ENCODE measurements at regions not wholly inside any gene's neighbourhood (a gene's known extent, or its start where the extent isn't known, plus 50 kb on each side); places are given as distances from the start of the nearest gene placed in this dataset.

DNA sequence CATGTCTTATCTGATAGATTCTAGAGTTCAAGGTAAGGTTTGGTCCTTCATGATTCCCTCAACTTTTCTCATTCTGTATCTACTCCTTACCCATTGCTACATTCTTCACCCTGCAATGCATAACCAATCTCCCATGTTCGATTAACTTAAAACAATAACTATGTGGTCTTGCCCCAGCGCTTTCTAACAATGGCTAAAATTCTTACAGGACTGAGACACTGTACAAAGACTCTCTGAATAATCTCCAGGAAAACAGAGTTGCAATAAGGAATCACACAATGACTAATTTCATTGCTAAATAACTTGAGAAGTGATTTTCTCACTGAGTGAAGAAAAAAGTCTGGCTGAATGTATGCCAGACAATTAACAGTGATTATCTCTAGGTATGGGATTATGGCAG, 69.6 kb upstream of the FAM174B start:
- no peak for TF ChIP-seq NFRKB (IDR thresholded peaks at IDR 0.05)
- TF ChIP-seq, protein P1, sequence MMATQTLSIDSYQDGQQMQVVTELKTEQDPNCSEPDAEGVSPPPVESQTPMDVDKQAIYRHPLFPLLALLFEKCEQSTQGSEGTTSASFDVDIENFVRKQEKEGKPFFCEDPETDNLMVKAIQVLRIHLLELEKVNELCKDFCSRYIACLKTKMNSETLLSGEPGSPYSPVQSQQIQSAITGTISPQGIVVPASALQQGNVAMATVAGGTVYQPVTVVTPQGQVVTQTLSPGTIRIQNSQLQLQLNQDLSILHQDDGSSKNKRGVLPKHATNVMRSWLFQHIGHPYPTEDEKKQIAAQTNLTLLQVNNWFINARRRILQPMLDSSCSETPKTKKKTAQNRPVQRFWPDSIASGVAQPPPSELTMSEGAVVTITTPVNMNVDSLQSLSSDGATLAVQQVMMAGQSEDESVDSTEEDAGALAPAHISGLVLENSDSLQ (IDR thresholded peaks at IDR 0.05), result no peak
